ENCODE measurements at regions not wholly inside any gene's neighbourhood (a gene's known extent, or its start where the extent isn't known, plus 50 kb on each side); places are given as distances from the start of the nearest gene placed in this dataset.

- no peak for TF ChIP-seq POLR2A (IDR thresholded peaks at IDR 0.05)
- TF ChIP-seq, protein P1, sequence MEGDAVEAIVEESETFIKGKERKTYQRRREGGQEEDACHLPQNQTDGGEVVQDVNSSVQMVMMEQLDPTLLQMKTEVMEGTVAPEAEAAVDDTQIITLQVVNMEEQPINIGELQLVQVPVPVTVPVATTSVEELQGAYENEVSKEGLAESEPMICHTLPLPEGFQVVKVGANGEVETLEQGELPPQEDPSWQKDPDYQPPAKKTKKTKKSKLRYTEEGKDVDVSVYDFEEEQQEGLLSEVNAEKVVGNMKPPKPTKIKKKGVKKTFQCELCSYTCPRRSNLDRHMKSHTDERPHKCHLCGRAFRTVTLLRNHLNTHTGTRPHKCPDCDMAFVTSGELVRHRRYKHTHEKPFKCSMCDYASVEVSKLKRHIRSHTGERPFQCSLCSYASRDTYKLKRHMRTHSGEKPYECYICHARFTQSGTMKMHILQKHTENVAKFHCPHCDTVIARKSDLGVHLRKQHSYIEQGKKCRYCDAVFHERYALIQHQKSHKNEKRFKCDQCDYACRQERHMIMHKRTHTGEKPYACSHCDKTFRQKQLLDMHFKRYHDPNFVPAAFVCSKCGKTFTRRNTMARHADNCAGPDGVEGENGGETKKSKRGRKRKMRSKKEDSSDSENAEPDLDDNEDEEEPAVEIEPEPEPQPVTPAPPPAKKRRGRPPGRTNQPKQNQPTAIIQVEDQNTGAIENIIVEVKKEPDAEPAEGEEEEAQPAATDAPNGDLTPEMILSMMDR (IDR thresholded peaks at IDR 0.05): no peak
Observed at GRCh38 chr14:22468830-22469229, 120.2 kb downstream of the DAD1 start.
